ENCODE measurements at regions not wholly inside any gene's neighbourhood (a gene's known extent, or its start where the extent isn't known, plus 50 kb on each side); places are given as distances from the start of the nearest gene placed in this dataset.
"Not testable (repeated sequence)": the region's sequence is repeated elsewhere in the genome, so short reads cannot be mapped to it uniquely, and the experiment has no call there.

- TF ChIP-seq NFIC (IDR thresholded peaks at IDR 0.05; ENCODE audit: borderline replicate concordance); CTCF (IDR thresholded peaks at IDR 0.05); USF2 (IDR thresholded peaks at IDR 0.05; ENCODE audit: borderline replicate concordance, low read depth, low read length); FOSL2 (IDR thresholded peaks at IDR 0.05; ENCODE audit: borderline replicate concordance, low read depth); GABPA (IDR thresholded peaks at IDR 0.05; ENCODE audit: low read depth); CHD2 (IDR thresholded peaks at IDR 0.05; ENCODE audit: low read length, partially characterized antibody); RXRA (IDR thresholded peaks at IDR 0.05; ENCODE audit: borderline replicate concordance, low read depth); PBX3 (IDR thresholded peaks at IDR 0.05); SIN3A (IDR thresholded peaks at IDR 0.05; ENCODE audit: borderline replicate concordance, low read depth, low read length); RCOR1 (IDR thresholded peaks at IDR 0.05; ENCODE audit: low read length); JUND (IDR thresholded peaks at IDR 0.05): not testable (repeated sequence)
Observed at GRCh38 chr1:149686593-149687238, 95.8 kb upstream of the FCGR1A start.

All from SK-N-SH (cell line).